CD4-positive, CD25-positive, alpha-beta regulatory T cell (primary cell): ENCODE measurements at regions not wholly inside any gene's neighbourhood (a gene's known extent, or its start where the extent isn't known, plus 50 kb on each side); places are given as distances from the start of the nearest gene placed in this dataset.
"Not testable (repeated sequence)": the region's sequence is repeated elsewhere in the genome, so short reads cannot be mapped to it uniquely, and the experiment has no call there.

Experiments used
- ATAC-seq, 2 donors: fragments of 150-1000 bp; cut with Tn5 transposase; one replicate each; pipeline ENCODE4 v1.10.0; 2021; ENCODE audit warnings: low read depth in 2 of 2, moderate number of reproducible peaks in 2 of 2, moderate library complexity in 1 of 2
- DNase-seq, 3 donors: peaks; one replicate each; pipeline versions ENCODE4 v3.0.0 to v3.0.0-alpha.2; 2012 to 2022; ENCODE audit warnings: mixed read lengths in 1 of 3
- H3K27ac ChIP-seq: one replicate; pipeline ENCODE4 v1.7.0; 2013; ENCODE audit warnings: mild to moderate bottlenecking, low read length; ENCODE audit not compliant: insufficient read depth, poor library complexity, severe bottlenecking
- H3K27me3 ChIP-seq: one replicate; pipeline ENCODE4 v1.7.0; 2013; ENCODE audit warnings: low read length; ENCODE audit not compliant: control insufficient read depth, insufficient read depth
- H3K36me3 ChIP-seq: one replicate; pipeline ENCODE4 v1.7.0; 2013; ENCODE audit warnings: mild to moderate bottlenecking, low read length, moderate library complexity; ENCODE audit not compliant: control insufficient read depth, insufficient read depth
- H3K4me1 ChIP-seq: 2 replicates; pipeline ENCODE4 v1.7.0; 2013; ENCODE audit warnings: mild to moderate bottlenecking, low read length; ENCODE audit not compliant: insufficient read depth, control insufficient read depth, poor library complexity, severe bottlenecking
- H3K4me3 ChIP-seq: one replicate; pipeline ENCODE4 v1.7.0; 2013; ENCODE audit warnings: low read depth, mild to moderate bottlenecking, low read length, moderate library complexity
- H3K9me3 ChIP-seq, 2 experiments: 1 replicate in 1 of 2; 2 replicates in 1 of 2; pipeline ENCODE4 v1.7.0; 2013; ENCODE audit warnings: low read length in 2 of 2, mild to moderate bottlenecking in 1 of 2, moderate library complexity in 1 of 2; ENCODE audit not compliant: control insufficient read depth in 2 of 2
- H3K27ac Mint-ChIP-seq, 3 donors: one replicate each; pipeline ENCODE4 v1.8.0; 2020 to 2022; ENCODE audit warnings: mild to moderate bottlenecking in 3 of 3, mixed read lengths in 3 of 3, moderate library complexity in 2 of 3
- H3K27me3 Mint-ChIP-seq: one replicate; pipeline ENCODE4 v1.8.0; 2022; ENCODE audit warnings: mild to moderate bottlenecking, mixed read lengths
- H3K36me3 Mint-ChIP-seq: one replicate; pipeline ENCODE4 v1.8.0; 2020; ENCODE audit warnings: mixed read lengths
- H3K4me1 Mint-ChIP-seq, 4 donors: one replicate each; pipeline ENCODE4 v1.8.0; 2020 to 2022; ENCODE audit warnings: mixed read lengths in 4 of 4, mild to moderate bottlenecking in 1 of 4
- H3K4me3 Mint-ChIP-seq, 4 donors: one replicate each; pipeline ENCODE4 v1.8.0; 2020 to 2022; ENCODE audit warnings: mild to moderate bottlenecking in 4 of 4, mixed read lengths in 4 of 4, moderate library complexity in 3 of 4
- H3K9me3 Mint-ChIP-seq, 7 donors: one replicate each; pipeline ENCODE4 v1.8.0; 2020 to 2022; ENCODE audit warnings: mixed read lengths in 7 of 7, mild to moderate bottlenecking in 3 of 7, moderate library complexity in 2 of 7

GRCh38 chr1:102821707-102822106 is 286.6 kb downstream of the COL11A1 start:
- no peaks in the 10 kb centered on the region for H3K36me3 ChIP-seq
- no peaks in the 10 kb centered on the region for H3K27me3 ChIP-seq
- Mint-ChIP-seq H3K4me1 (no peaks in the 10 kb centered on the region), H3K27me3 (no peaks in the 10 kb centered on the region), H3K4me3 (no peak overlapping the region), H3K27ac (no peak overlapping the region), H3K9me3 (peaks cover 0 to 15% (median 4%) of the 10 kb centered on the region in 7 donors), H3K36me3 (no peaks in the 10 kb centered on the region)
- DNase-seq (no peak), ATAC-seq (no peak)
- no peak overlapping the region for H3K4me3 ChIP-seq
- H3K4me1 ChIP-seq: no peaks in the 10 kb centered on the region
- H3K27ac ChIP-seq: no peak overlapping the region
- H3K9me3 ChIP-seq: no peaks in the 10 kb centered on the region

GRCh38 chr1:102800406-102800805 is 307.9 kb downstream of the COL11A1 start:
- H3K27ac ChIP-seq: no peak overlapping the region
- no peaks in the 10 kb centered on the region for H3K27me3 Mint-ChIP-seq
- no peak overlapping the region for H3K4me3 Mint-ChIP-seq
- no peaks in the 10 kb centered on the region for H3K4me1 ChIP-seq
- DNase-seq (no peak), ATAC-seq (no peak)
- H3K36me3 Mint-ChIP-seq: no peaks in the 10 kb centered on the region
- no peaks in the 10 kb centered on the region for H3K36me3 ChIP-seq
- peaks cover 0 to 7% (median 4%) of the 10 kb centered on the region in 7 donors for H3K9me3 Mint-ChIP-seq
- H3K9me3 ChIP-seq: no peaks in the 10 kb centered on the region
- H3K27ac Mint-ChIP-seq: no peak overlapping the region
- no peaks in the 10 kb centered on the region for H3K27me3 ChIP-seq
- no peak overlapping the region for H3K4me3 ChIP-seq
- H3K4me1 Mint-ChIP-seq: no peaks in the 10 kb centered on the region

GRCh38 chr1:102799496-102799895 is 308.8 kb downstream of the COL11A1 start:
- H3K27ac ChIP-seq: no peak overlapping the region
- no peak overlapping the region for H3K4me3 ChIP-seq
- Mint-ChIP-seq H3K27ac (no peak overlapping the region), H3K9me3 (peaks cover 0 to 4% (median 2%) of the 10 kb centered on the region in 7 donors), H3K36me3 (no peaks in the 10 kb centered on the region), H3K4me3 (no peak overlapping the region), H3K4me1 (no peaks in the 10 kb centered on the region), H3K27me3 (no peaks in the 10 kb centered on the region)
- no peaks in the 10 kb centered on the region for H3K36me3 ChIP-seq
- ATAC-seq (no peak), DNase-seq (no peak)
- H3K4me1 ChIP-seq: no peaks in the 10 kb centered on the region
- no peaks in the 10 kb centered on the region for H3K27me3 ChIP-seq
- H3K9me3 ChIP-seq: no peaks in the 10 kb centered on the region

- no peaks in the 10 kb centered on the region for H3K36me3 Mint-ChIP-seq
- Histone ChIP-seq H3K4me1 (no peaks in the 10 kb centered on the region), H3K9me3 (no peaks in the 10 kb centered on the region), H3K36me3 (no peaks in the 10 kb centered on the region), H3K27me3 (no peaks in the 10 kb centered on the region), H3K27ac (no peak overlapping the region), H3K4me3 (no peak overlapping the region)
- H3K4me3 Mint-ChIP-seq: no peak overlapping the region
- H3K4me1 Mint-ChIP-seq: no peaks in the 10 kb centered on the region
- ATAC-seq: no peak
- no peak overlapping the region for H3K27ac Mint-ChIP-seq
- H3K9me3 Mint-ChIP-seq: peaks cover 0 to 4% (median 2%) of the 10 kb centered on the region in 7 donors
- H3K27me3 Mint-ChIP-seq: no peaks in the 10 kb centered on the region
- no peak for DNase-seq
Measured at GRCh38 chr1:102798718-102799117, 309.6 kb downstream of the COL11A1 start.

GRCh38 chr1:102796429-102796828 is 311.9 kb downstream of the COL11A1 start:
- H3K27ac ChIP-seq: no peak overlapping the region
- no peaks in the 10 kb centered on the region for H3K36me3 ChIP-seq
- H3K4me3 ChIP-seq: no peak overlapping the region
- no peaks in the 10 kb centered on the region for H3K9me3 ChIP-seq
- H3K27me3 ChIP-seq: no peaks in the 10 kb centered on the region
- Mint-ChIP-seq H3K27me3 (no peaks in the 10 kb centered on the region), H3K4me3 (no peak overlapping the region), H3K27ac (no peak overlapping the region), H3K9me3 (peaks cover 0 to 2% (median 2%) of the 10 kb centered on the region in 7 donors), H3K36me3 (no peaks in the 10 kb centered on the region), H3K4me1 (no peaks in the 10 kb centered on the region)
- no peak for DNase-seq
- H3K4me1 ChIP-seq: no peaks in the 10 kb centered on the region
- ATAC-seq: no peak

GRCh38 chr1:102790997-102791396 is 317.3 kb downstream of the COL11A1 start:
- H3K4me3 Mint-ChIP-seq: no peak overlapping the region
- H3K27me3 Mint-ChIP-seq: no peaks in the 10 kb centered on the region
- no peaks in the 10 kb centered on the region for H3K9me3 ChIP-seq
- no peaks in the 10 kb centered on the region for H3K4me1 ChIP-seq
- H3K4me3 ChIP-seq: no peak overlapping the region
- no peaks in the 10 kb centered on the region for H3K36me3 Mint-ChIP-seq
- no peak for DNase-seq
- H3K27me3 ChIP-seq: no peaks in the 10 kb centered on the region
- H3K4me1 Mint-ChIP-seq: no peaks in the 10 kb centered on the region
- no peak for ATAC-seq
- peaks cover 0 to 5% (median 0%) of the 10 kb centered on the region in 7 donors for H3K9me3 Mint-ChIP-seq
- H3K36me3 ChIP-seq: no peaks in the 10 kb centered on the region
- H3K27ac Mint-ChIP-seq: no peak overlapping the region
- no peak overlapping the region for H3K27ac ChIP-seq

- H3K27me3 ChIP-seq, H3K36me3 Mint-ChIP-seq, DNase-seq, H3K4me3 Mint-ChIP-seq, H3K4me1 Mint-ChIP-seq, H3K27me3 Mint-ChIP-seq, H3K9me3 Mint-ChIP-seq, H3K4me1 ChIP-seq, H3K4me3 ChIP-seq, ATAC-seq, H3K27ac ChIP-seq, H3K36me3 ChIP-seq, H3K9me3 ChIP-seq: not testable (repeated sequence)
- peak overlapping the region in 1 of 3 donors; percentile 1 for H3K27ac Mint-ChIP-seq
Measured at GRCh38 chr1:102789951-102790350, 318.4 kb downstream of the COL11A1 start.

GRCh38 chr1:102783487-102783886 is 324.8 kb downstream of the COL11A1 start:
- no peaks in the 10 kb centered on the region for H3K27me3 Mint-ChIP-seq
- Histone ChIP-seq H3K4me1 (no peaks in the 10 kb centered on the region), H3K36me3 (no peaks in the 10 kb centered on the region), H3K27me3 (no peaks in the 10 kb centered on the region), H3K9me3 (no peaks in the 10 kb centered on the region), H3K27ac (no peak overlapping the region), H3K4me3 (no peak overlapping the region)
- no peaks in the 10 kb centered on the region for H3K36me3 Mint-ChIP-seq
- no peak overlapping the region for H3K27ac Mint-ChIP-seq
- peaks cover 0 to 16% (median 6%) of the 10 kb centered on the region in 7 donors for H3K9me3 Mint-ChIP-seq
- no peak for ATAC-seq
- no peak overlapping the region for H3K4me3 Mint-ChIP-seq
- no peaks in the 10 kb centered on the region for H3K4me1 Mint-ChIP-seq
- DNase-seq: no peak
